HuH-7 (cell line): ENCODE measurements at regions not wholly inside any gene's neighbourhood (a gene's known extent, or its start where the extent isn't known, plus 50 kb on each side); places are given as distances from the start of the nearest gene placed in this dataset.

Source experiments
- DNase-seq: peaks from one replicate; pipeline ENCODE4 v3.0.0; 2011; ENCODE audit warnings: low spot score

GRCh38 chr13:84439108-84439507 lies 556.8 kb upstream of the SLITRK1 start:
- DNase-seq = no peak

- DNase-seq = no peak
These were observed 550.8 kb upstream of the SLITRK1 start for GRCh38 chr13:84433024-84433423.

DNA sequence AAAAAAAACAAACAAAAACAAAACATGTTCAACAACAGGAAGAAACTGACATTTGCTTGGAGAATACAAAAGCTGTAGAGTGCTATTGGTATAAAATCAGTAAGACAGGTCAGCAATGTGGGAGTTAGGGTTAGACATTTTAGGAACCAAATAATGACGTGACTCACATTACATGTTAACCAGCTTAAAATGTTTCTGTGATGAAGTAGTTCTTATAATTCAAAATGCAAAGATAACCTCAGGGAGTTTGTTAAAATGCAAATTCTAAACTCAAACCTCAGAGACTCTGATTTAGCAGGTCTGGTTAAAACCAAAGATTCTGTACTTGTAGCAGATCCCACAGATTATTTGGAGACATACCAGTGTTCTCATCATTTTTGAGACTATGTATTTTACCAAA lies 549.4 kb upstream of the SLITRK1 start:
- no peak for DNase-seq

GRCh38 chr13:84430446-84430845 lies 548.2 kb upstream of the SLITRK1 start:
- DNase-seq = no peak

DNA sequence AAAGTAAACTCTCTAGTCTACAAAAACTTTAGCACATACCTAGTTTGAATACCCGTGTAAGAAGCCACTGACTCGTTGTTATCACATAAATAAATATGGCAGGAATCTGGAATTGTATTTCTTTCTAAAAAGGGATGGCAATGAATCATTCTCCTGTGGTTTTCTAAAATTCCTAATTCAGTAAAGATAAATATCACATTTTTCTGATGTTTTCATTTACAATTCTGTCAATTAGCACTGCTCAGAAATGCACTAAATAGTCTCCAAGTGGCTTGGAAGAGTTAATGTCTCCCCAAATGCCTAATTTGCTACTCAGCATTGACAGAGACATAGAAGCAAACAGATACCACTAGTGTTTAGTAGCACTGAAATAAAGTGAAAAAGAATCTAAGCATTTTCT lies 547.7 kb upstream of the SLITRK1 start:
- DNase-seq = no peak

DNA sequence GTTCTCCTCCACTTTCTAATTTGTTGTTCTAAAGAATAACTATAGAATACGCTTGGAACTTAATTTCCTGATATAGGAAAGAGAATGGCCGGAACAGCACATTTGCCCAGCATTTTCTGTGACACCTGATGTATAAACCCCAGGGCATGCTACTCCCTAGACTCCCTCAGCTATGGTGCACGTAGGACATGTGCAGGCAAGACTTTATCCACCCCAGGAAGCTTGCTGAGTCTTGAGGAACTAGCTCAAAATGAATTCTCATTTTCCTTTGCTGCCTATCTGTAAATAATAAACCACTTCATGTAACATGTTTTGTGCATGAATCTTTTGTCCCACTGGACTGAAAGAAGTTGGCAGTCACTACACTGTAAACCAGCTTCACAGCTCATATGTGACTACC lies 535.8 kb upstream of the SLITRK1 start:
- no peak for DNase-seq

DNA sequence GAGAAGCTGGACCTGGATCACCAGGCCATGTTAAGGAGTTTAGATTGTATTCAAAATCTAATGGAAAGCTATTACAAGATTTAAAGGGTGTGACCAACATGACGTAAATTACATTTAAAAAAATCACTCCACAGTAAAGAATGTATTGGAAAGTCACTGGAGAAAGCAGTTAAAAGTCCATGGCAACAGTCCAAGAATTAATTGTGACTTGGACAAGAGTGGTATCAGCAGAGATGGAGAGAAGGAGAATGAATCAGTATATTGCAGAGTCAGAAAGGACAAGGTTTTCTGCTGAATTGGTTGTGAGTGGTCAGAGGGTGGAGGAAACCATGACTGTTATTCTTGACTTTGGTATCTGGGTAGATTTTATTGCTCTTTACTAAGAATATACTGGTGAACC lies 535.1 kb upstream of the SLITRK1 start:
- no peak for DNase-seq

DNA sequence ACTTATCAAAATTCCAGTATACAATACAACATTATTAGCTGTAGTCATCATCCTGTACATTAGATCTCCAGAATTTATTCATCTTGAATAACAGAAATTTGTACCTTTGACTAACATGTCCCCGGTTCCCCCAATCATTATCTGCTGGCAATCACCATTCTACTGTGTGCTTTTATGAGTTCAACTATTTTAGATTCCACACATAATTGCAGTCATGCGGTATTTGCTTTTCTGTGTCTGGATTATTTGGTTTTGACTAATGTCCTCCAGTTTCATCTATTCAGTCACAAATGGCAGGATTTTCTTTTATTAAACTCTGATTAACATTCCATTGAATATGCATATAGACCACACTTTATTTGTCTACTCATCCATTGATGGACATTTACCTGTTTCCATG lies 530.7 kb upstream of the SLITRK1 start:
- no peak for DNase-seq

DNA sequence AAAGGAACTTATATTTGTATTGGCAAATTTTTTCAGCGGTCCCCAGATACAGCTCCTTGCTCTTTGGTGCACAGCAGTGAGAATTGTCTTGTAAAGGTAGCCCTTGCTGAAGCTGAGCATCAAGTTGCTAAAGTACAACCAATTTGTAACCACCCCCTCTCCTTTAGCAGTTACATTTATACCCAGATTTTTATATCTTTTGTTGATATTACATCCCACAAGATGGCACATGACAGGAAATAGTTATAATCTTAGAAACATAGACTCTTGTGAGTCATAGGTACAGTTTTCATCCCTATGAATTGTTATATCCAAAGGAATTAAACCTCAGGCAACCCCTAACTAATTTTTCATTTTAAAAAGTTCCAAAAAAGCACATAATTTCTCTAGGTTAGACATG lies 523.0 kb upstream of the SLITRK1 start:
- no peak for DNase-seq

DNA sequence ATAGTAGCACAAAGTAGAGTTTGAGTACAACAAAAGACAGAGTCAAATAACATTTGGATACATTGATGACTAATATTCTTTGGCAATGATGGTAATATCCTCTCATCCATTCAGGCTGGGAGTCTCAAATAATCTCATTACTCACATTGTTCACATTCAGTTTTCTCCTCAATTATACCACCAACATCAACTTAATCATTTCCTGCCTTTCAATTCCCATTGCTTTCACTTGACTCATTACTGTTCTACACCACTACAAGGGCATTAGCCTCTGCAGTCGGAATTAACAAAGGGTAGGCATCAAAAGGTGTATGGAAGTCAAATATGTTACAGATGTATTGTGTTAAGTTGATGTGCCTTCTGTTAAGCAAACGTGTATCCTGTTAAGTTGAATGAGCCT lies 518.4 kb upstream of the SLITRK1 start:
- DNase-seq = no peak

DNA sequence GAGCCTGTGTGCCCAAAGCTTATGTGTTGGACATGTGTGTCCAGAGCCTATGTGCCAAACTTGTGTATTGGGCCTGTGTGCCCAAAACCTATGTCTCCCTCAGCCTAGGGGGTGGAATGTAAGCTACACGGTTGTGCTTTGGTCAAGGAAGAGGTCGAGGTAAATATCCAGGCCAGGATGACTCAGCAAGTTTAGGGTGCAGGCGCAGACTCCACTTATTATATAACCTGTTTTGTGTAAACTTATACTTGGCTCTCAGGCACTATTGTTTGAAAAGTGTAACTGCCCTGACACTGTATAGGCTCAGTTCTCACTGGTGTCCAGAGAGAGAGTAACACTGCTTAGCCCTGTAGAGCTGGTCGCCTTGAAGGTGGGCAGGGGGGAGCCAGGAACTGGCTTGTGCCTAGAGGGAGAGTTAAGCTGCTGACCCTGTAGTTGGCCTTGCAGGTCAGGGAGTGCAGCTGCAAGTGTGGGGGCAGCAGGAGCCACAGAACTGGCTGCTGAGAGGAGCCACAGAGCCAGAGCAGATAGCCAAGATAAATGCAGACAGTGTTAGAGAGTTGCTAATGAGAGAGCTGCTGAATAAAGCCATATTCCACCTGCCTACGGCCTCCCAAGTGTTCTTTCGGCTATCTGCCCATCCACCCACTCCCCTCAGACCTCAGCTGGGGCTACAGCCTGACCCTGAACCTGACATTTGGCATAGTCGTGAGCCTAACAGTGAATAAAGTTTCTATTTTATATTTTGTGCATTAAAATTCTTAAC lies 517.2 kb upstream of the SLITRK1 start:
- DNase-seq = no peak

- no peak for DNase-seq
These were observed 511.8 kb upstream of the SLITRK1 start for GRCh38 chr13:84393981-84394625.

GRCh38 chr13:84380866-84381265 lies 498.6 kb upstream of the SLITRK1 start:
- DNase-seq = no peak

DNA sequence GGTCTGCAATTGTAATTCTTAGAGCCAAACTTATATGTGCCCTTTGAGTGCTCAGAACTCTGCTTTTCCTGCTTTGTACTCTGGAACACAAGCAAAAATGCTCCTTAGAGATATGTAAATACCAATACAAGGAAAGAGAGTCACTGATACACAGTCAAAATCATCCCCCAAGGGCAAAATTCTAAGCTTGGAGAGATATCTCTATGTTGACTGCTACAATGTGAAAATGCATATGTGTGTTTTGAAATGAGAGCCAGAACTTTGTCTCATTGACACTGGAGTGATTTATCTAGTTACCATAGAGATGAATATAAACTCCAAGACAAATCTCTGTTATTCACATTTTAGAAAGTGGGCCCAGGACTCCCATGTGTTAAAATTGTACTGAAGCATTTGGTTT lies 494.8 kb upstream of the SLITRK1 start:
- DNase-seq = no peak

- no peak for DNase-seq
These were observed 484.2 kb upstream of the SLITRK1 start for GRCh38 chr13:84366506-84366905.

- DNase-seq = no peak
These were observed 480.5 kb upstream of the SLITRK1 start for GRCh38 chr13:84362777-84363176.

DNA sequence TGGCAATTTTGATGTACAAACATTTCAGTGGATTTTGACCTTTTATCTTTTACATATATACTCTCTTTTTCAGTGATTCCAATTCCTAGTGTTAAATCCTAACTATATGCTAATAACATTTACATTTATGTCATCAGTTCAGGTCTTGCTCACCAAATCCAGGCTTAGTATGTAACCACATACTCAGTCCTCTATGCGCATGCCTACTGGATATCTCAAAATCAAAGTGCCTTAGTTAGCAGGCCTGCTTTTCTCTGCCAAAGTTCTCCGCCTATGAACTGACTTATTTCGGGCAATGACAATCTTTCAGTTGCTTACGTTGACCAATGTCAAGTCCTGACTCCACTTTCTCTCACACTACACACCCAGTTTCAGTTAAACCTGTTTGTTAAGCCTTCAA lies 478.5 kb upstream of the SLITRK1 start:
- no peak for DNase-seq

GRCh38 chr13:84358601-84359000 lies 476.3 kb upstream of the SLITRK1 start:
- no peak for DNase-seq

DNA sequence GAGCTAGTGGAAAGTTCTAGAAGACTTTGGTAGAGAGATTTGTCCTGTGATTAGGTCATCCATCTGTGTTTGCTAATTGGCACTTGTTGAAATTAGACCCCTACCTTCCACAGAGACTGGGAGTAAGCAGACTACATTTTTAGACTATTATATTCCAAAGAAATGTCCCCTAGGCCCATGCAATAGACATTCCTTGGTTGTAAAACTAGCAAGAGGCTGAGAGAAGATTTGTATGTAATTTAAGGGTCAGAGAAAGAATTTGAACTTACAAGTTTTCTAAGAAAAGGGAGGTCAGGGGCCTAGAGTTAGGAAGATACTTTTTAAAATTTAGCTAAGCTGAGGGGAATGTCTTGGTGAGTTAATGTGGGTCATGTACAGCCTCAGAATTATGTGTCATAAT lies 470.7 kb upstream of the SLITRK1 start:
- no peak for DNase-seq

- DNase-seq = no peak
These were observed 457.2 kb upstream of the SLITRK1 start for GRCh38 chr13:84339456-84339855.

DNA sequence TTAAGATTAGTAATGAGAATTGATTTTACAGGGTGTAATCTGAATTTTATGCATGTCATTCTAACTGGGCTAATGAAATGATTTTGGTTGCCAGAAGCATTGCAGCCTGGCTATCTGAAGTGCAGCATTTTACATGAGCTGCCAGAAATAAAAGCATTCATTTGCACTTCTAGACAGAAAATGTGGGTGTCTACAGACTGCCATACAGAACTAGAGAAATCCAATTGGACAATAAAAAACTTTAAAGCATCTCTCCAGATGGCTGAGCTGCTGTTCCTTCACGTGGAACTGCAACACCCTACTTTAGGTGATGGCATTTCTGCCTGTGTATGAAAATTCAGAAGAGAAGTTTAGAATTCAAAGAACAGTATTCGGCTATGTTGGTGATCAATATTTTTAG lies 450.1 kb upstream of the SLITRK1 start:
- DNase-seq = no peak

- no peak for DNase-seq
These were observed 433.3 kb upstream of the SLITRK1 start for GRCh38 chr13:84315527-84315926.

DNA sequence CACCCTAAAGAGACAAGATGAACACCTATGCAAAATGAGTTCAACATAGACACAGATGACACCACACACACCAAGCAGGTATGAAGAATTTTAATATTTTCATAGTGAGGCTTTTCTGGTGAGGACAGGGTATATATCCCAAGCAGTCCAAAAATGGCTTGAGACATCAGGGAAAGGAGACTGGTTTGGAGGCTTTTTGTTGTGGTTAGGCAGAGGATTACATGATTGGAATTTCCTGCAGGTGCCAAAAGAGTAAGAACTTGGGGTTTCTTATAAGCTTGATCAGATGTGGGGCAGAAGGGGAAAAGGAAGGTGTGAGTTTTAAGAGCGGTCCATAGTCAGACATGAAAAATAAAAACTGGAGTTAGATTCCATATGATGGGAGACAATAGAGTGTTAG lies 420.8 kb upstream of the SLITRK1 start:
- DNase-seq = no peak

DNA sequence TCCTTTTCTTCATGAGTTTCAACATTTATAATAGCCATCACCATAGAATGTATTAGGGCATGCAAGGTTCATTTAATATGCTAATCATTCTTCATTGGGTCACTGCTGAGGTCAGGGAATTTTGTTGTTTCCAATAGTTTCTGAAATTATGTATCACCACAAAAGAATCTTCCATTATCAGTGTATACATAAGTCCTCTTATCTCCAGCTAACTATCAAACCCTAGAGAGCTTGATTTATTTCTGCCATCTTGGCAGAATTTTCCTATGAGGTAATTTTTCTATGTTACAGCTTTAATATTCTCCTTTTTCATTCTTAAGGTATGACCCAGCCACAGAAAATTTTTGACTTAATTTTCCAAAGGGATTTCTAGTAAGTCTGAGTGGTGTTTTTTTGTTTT lies 415.0 kb upstream of the SLITRK1 start:
- DNase-seq = no peak
